HCT116 (cell line): ENCODE measurements at regions not wholly inside any gene's neighbourhood (a gene's known extent, or its start where the extent isn't known, plus 50 kb on each side); places are given as distances from the start of the nearest gene placed in this dataset.

Source experiments
- POLR2A ChIP-seq: IDR thresholded peaks from 2 replicates; pipeline ENCODE4 v1.7.0; 2011; ENCODE audit warnings: borderline replicate concordance; ENCODE audit not compliant: insufficient read depth, insufficient read length; ENCODE audit errors: extremely low read depth
- SP1 ChIP-seq: IDR thresholded peaks from 2 replicates; pipeline ENCODE4 v1.6.1; 2012; ENCODE audit warnings: low read depth
- TF ChIP-seq, protein P1 (sequence below), 3 experiments: fragments of 200-600 bp in 1 of 3; sonication (generic) in 1 of 3; IDR thresholded peaks in 2 of 3; conservative IDR thresholded peaks in 1 of 3; 2 replicates each; pipeline ENCODE4 v1.5.1; 2012 to 2017; ENCODE audit warnings: low read depth in 2 of 3, low read length in 2 of 3, antibody characterized with exemption in 1 of 3, borderline replicate concordance in 1 of 3, control low read depth in 1 of 3, mild to moderate bottlenecking in 1 of 3, mixed read lengths in 1 of 3, mixed run types in 1 of 3, moderate library complexity in 1 of 3; ENCODE audit not compliant: insufficient read depth in 1 of 3
- TF ChIP-seq, protein P2 (sequence below): IDR thresholded peaks from 2 replicates; pipeline ENCODE4 v1.6.1; 2012; ENCODE audit warnings: low read depth

DNA sequence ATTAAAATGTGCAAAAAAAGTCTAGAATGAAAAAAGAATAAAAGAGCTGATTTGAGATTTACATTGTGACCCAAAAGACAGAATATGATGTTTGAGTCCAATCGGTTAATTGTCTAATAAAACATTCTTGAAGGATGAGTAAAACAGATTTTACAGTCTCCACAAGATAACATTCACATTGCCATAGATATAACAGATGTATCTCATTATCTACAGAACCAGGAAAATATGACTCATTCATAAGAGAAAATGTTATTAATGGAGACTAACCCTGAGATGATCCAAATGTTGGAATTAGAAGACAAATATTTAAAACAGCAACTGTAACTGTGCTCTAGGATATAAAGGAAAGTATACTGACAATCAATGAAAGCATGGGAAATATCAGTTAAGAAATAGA lies 141.7 kb downstream of the RFX6 start:
- TF ChIP-seq, protein P1, sequence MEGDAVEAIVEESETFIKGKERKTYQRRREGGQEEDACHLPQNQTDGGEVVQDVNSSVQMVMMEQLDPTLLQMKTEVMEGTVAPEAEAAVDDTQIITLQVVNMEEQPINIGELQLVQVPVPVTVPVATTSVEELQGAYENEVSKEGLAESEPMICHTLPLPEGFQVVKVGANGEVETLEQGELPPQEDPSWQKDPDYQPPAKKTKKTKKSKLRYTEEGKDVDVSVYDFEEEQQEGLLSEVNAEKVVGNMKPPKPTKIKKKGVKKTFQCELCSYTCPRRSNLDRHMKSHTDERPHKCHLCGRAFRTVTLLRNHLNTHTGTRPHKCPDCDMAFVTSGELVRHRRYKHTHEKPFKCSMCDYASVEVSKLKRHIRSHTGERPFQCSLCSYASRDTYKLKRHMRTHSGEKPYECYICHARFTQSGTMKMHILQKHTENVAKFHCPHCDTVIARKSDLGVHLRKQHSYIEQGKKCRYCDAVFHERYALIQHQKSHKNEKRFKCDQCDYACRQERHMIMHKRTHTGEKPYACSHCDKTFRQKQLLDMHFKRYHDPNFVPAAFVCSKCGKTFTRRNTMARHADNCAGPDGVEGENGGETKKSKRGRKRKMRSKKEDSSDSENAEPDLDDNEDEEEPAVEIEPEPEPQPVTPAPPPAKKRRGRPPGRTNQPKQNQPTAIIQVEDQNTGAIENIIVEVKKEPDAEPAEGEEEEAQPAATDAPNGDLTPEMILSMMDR (IDR thresholded peaks at IDR 0.05 in 2 of 3, conservative IDR thresholded peaks at IDR 0.05 in 1 of 3; ENCODE audit: borderline replicate concordance in 1 of 3, insufficient read depth in 1 of 3, low read depth in 2 of 3, low read length in 2 of 3): no peak
- TF ChIP-seq POLR2A (no peak), SP1 (no peak)
- TF ChIP-seq, protein P2, sequence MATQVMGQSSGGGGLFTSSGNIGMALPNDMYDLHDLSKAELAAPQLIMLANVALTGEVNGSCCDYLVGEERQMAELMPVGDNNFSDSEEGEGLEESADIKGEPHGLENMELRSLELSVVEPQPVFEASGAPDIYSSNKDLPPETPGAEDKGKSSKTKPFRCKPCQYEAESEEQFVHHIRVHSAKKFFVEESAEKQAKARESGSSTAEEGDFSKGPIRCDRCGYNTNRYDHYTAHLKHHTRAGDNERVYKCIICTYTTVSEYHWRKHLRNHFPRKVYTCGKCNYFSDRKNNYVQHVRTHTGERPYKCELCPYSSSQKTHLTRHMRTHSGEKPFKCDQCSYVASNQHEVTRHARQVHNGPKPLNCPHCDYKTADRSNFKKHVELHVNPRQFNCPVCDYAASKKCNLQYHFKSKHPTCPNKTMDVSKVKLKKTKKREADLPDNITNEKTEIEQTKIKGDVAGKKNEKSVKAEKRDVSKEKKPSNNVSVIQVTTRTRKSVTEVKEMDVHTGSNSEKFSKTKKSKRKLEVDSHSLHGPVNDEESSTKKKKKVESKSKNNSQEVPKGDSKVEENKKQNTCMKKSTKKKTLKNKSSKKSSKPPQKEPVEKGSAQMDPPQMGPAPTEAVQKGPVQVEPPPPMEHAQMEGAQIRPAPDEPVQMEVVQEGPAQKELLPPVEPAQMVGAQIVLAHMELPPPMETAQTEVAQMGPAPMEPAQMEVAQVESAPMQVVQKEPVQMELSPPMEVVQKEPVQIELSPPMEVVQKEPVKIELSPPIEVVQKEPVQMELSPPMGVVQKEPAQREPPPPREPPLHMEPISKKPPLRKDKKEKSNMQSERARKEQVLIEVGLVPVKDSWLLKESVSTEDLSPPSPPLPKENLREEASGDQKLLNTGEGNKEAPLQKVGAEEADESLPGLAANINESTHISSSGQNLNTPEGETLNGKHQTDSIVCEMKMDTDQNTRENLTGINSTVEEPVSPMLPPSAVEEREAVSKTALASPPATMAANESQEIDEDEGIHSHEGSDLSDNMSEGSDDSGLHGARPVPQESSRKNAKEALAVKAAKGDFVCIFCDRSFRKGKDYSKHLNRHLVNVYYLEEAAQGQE: no peak
